G401 (cell line): ENCODE measurements at regions not wholly inside any gene's neighbourhood (a gene's known extent, or its start where the extent isn't known, plus 50 kb on each side); places are given as distances from the start of the nearest gene placed in this dataset.
A peak's percentile ranks its signal among the peaks of the same experiment; 100 is the strongest.
"Not testable (repeated sequence)": the region's sequence is repeated elsewhere in the genome, so short reads cannot be mapped to it uniquely, and the experiment has no call there.

Experiments used
- DNase-seq: peaks from one replicate; pipeline ENCODE4 v3.0.0-alpha.2; 2015; ENCODE audit warnings: low spot score
- in situ Hi-C: cut with HindIII; loops from 2 replicates; pipeline ENCODE4 v1.10.0; 2016; ENCODE audit warnings: low sequenced_read_pairs, mixed read lengths

DNA sequence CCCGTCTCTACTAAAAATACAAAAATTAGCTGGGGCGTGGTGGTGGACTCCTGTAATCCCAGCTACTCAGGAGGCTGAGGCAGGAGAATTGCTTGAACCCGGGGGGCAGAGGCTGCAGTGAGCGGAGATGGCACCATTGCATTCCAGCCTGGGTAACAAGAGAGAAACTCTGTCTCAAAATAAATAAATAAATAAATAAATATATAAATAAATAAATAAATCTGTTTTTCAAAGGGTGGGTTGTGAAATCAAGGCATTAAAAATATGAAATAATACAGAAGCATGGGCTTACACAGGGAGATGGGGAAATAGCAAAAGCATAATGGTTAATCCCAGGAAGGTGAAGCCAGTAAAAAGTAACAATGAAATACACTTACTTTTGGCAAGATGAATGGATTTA lies 93.9 kb downstream of the LYZL2 start:
- in situ Hi-C loops: no loop called here
- no peak for DNase-seq

DNA sequence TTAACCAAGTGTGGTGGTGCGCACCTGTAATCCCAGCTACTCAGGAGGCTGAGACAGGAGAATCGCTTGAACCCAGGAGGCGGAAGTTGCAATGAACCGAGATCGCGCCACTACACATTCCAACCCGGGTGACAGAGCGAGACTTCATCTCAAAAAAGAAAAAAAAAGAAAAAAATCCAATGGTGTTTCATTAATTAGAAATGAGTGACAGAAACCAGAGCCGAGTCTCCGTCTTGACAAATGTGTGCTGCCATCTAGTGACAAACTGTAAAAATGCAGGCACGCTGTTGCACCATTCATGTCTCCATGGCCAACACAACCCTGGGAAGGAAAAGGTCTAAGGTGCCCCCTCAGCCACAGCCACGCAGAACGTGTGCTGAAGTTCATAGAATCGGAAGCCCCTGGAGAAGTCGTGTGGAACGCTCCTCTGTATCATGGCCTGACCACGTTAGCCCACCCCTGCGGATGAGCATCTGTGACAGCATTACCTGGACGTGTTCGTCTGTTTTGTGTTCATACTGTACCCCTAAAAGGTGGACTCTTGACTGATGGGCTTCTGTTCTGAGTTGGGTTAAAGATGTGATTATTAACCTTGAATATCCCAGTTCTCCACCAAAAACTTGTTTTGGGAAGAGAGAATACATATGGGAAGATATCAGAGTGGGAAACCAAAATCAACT lies 94.9 kb downstream of the LYZL2 start:
- in situ Hi-C loops: no loop called here

DNA sequence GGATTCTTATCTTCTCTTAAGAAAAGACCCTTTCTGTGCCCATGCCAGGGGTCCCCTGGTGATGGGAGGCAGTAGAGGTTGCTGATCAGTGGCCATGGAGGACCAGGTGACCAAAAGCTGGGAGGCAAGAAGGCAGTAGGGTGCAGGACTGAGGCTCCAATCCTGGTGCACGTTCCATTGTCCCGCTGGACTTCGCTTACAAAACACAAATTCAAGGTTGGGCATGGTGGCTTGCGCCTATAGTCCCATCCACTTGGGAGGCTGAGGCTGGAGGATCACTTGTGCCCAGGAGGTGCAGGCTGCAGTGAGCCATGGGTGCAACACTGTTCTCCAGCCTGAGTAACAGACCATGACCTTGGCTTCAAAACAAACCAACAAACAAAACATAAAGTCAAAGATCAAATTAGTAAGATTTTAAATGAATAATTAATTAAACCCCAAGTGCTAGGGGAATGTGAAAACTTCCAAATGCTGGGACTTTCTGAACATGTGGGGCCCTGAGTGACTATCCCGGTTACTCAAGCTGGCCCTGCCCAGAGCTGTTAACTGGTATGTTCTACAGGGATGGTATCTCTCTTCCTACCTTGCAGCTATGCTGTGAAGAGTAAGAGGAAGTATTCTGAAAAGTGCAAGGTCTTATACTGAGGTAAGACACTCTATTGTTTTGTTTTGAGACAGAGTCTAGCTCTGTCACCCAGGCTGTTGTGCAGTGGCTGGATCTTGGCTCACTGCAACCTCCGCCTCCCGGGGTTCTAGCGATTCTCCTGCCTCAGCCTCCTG lies 97.6 kb downstream of the LYZL2 start:
- no peak for DNase-seq
- in situ Hi-C loops: no loop called here

More for the DNA sequence above, 94.9 kb downstream of the LYZL2 start:
- DNase-seq: peak; percentile 49

DNA sequence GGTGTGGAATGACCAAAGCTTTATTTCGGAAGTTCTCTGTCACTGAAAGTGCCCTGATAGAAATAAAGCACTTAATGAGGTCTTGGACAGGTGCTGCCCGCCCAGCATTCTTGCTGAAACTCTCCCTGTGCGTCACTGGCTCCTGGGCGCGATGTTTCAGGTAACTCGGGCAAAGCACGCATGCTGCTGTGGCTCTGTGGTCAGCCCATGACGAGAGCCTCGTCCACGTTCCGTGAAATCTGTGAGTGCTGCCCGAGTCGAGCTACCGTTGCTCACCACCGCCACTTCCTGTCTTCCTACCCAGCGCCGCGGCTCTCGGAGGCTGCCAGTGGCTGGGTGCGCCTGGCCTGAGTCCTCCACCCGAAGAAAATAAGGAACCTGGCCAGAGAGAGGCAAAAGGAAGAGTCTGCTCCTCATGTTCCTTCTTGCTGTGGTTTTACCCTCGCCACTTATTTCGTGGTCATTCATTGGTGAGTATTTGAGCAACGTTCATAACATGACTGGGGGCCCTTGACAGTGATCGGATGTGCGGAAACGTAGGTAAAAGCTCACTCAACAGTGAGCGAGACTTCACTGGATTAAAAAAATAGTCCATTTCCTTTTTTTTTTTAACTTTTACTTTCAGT lies 95.5 kb downstream of the MAP3K8 start:
- no peak for DNase-seq
- in situ Hi-C loops: no loop called here

DNA sequence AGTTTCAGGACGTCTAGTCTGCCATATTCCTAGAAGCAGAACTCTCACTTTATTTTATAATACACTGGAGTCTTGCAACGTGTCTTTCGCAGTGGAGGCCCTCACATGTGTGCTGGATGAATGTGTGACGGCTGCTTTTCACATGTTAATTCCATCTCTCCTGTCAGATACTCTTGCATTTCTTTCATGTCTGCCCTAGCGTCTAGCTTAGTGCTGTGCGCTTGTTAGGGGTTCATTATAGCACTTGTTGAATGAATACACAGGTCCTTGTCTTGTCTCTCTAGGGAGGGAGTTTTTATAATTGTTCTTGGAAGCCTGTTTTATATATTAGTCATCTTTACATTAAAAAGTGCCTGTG lies 94.4 kb downstream of the MAP3K8 start:
- in situ Hi-C loops: no loop called here
- DNase-seq: no peak

DNA sequence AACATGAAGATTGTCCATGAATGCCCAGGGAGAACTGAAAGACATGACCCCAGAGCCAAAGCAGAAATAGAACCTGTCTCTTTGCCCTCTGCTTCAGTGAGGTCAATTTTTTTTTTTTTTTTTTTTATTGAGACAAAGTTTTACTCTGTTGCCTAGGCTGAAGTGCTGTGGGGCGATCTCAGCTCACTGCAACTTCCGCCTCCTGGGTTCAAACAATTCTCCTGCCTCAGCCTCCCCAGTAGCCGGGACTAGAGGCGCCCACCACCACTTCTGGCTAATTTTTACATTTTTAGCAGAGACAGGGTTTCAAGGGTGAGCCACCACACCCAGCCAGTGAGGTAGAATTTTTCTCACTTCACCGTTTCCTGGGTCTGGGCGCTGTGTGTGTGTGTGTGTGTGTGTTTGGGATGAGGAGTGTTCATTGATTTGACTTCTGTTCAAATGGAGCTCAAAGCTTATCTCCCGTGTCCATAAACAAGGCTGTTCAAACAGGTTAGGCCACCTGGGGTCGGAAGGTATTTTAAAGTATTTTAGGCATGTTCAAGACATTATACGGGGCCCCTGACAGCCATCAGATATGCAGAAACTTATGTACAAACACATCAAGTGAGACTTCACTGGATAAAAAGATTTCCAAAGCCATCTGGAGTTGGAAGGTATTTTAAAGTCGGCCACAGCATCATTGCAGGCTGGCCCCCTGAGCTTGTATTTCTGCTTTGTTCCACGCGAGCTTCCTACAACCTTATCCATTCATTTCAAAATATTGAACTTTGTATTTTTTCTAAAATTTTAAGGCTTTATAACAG lies 93.8 kb downstream of the MAP3K8 start:
- in situ Hi-C loops: no loop called here

DNA sequence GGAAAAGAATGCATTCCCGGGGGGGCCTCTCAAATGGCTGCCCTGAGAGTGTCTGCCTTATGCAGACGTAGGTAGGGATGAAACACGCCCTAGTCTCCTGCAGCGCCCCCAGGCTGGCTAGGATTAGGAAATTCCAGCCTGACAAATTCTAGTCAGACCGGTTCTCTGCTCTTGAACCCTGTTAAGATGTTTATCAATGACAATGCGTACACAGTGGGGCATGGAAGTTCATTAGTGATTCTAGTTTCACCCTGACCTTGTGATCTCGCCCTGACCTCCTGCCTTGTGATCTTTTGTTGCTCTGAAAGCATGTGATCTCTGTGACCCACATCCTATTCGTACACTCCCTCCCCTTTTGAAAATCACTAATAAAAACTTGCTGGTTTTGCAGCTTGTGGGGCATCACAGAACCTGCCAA lies 88.7 kb downstream of the MAP3K8 start:
- in situ Hi-C loops, DNase-seq: not testable (repeated sequence)

More for the DNA sequence above, 93.8 kb downstream of the MAP3K8 start:
- DNase-seq: no peak

DNA sequence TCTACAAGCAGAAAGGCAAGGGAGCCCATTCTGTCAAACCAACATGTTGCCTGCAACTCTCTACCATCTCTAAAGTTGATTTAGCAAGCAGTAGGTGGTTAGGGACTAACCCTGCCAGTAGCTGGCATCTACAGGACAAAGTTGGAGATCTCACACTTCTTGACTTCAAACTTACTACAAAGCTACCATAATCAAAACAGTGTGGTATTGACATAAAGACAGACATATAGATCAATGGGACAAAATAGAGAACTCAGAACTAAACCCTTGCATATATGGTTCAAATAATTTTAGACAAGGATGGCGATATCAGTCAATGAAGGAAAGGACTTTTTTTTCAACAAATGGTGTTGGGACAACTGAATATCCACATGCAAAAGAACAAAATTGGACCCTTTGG lies 84.9 kb downstream of the MAP3K8 start:
- in situ Hi-C loops: no loop called here
- DNase-seq: no peak
